ENCODE measurements at regions not wholly inside any gene's neighbourhood (a gene's known extent, or its start where the extent isn't known, plus 50 kb on each side); places are given as distances from the start of the nearest gene placed in this dataset.

GRCh38 chr1:116185161-116185701 is 74.0 kb downstream of the MAB21L3 start:
- TF ChIP-seq, protein P1, sequence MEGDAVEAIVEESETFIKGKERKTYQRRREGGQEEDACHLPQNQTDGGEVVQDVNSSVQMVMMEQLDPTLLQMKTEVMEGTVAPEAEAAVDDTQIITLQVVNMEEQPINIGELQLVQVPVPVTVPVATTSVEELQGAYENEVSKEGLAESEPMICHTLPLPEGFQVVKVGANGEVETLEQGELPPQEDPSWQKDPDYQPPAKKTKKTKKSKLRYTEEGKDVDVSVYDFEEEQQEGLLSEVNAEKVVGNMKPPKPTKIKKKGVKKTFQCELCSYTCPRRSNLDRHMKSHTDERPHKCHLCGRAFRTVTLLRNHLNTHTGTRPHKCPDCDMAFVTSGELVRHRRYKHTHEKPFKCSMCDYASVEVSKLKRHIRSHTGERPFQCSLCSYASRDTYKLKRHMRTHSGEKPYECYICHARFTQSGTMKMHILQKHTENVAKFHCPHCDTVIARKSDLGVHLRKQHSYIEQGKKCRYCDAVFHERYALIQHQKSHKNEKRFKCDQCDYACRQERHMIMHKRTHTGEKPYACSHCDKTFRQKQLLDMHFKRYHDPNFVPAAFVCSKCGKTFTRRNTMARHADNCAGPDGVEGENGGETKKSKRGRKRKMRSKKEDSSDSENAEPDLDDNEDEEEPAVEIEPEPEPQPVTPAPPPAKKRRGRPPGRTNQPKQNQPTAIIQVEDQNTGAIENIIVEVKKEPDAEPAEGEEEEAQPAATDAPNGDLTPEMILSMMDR (IDR thresholded peaks at IDR 0.05): no peak
- TF ChIP-seq POLR2A (IDR thresholded peaks at IDR 0.05): no peak
